ENCODE measurements at regions not wholly inside any gene's neighbourhood (a gene's known extent, or its start where the extent isn't known, plus 50 kb on each side); places are given as distances from the start of the nearest gene placed in this dataset.

- Mint-ChIP-seq H3K36me3 (ENCODE audit: low read depth) (no peaks in the 10 kb centered on the region), H3K9me3 (ENCODE audit: low read depth) (no peaks in the 10 kb centered on the region), H3K4me1 (ENCODE audit: low read depth) (no peaks in the 10 kb centered on the region), H3K4me3 (ENCODE audit: unreplicated experiment) (no peak overlapping the region), H3K27ac (ENCODE audit: unreplicated experiment) (no peak overlapping the region), H3K27me3 (ENCODE audit: low read depth) (peaks cover 3% of the 10 kb centered on the region)
- DNase-seq (ENCODE audit: low spot score), result no peak
- TF ChIP-seq CTCF (IDR thresholded peaks at IDR 0.05), result no peak
These were observed 54.2 kb upstream of the KAZN start for GRCh38 chr1:14544319-14544718.

GRCh38 chr1:14545422-14546025 lies 53.0 kb upstream of the KAZN start:
- Mint-ChIP-seq H3K4me3 (ENCODE audit: unreplicated experiment) (no peak overlapping the region), H3K9me3 (ENCODE audit: low read depth) (no peaks in the 10 kb centered on the region), H3K27ac (ENCODE audit: unreplicated experiment) (no peak overlapping the region), H3K4me1 (ENCODE audit: low read depth) (no peaks in the 10 kb centered on the region), H3K27me3 (ENCODE audit: low read depth) (peaks cover 5% of the 10 kb centered on the region), H3K36me3 (ENCODE audit: low read depth) (no peaks in the 10 kb centered on the region)
- TF ChIP-seq CTCF (IDR thresholded peaks at IDR 0.05), result no peak
- DNase-seq (ENCODE audit: low spot score), result no peak

DNA sequence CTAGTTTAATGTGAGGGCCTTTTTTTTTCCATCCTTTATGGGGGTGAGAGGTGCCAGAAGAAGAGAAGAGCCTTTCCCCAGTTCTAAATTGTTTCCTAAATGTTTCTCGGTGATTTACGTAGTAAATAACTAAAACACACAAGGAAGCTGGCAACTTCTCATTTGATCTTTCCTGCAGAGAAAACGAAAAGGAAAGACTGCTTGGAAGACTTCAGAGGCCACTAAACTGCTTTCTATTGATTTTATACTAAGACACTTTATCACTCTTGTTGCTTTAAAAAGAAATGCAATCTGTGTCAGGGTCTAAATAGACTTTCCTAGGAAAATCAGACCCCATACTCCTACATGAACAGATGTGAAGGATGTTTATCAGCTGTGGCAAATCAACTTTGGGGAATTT lies 52.1 kb upstream of the KAZN start:
- no peak for DNase-seq (ENCODE audit: low spot score)
- no peaks in the 10 kb centered on the region for H3K4me1 Mint-ChIP-seq (ENCODE audit: low read depth)
- no peak for TF ChIP-seq CTCF (IDR thresholded peaks at IDR 0.05)
- H3K27me3 Mint-ChIP-seq (ENCODE audit: low read depth), result peaks cover 3% of the 10 kb centered on the region
- H3K36me3 Mint-ChIP-seq (ENCODE audit: low read depth), result no peaks in the 10 kb centered on the region
- H3K9me3 Mint-ChIP-seq (ENCODE audit: low read depth), result no peaks in the 10 kb centered on the region
- no peak overlapping the region for H3K27ac Mint-ChIP-seq (ENCODE audit: unreplicated experiment)
- no peak overlapping the region for H3K4me3 Mint-ChIP-seq (ENCODE audit: unreplicated experiment)

Measured in chondrocyte (in vitro differentiated cells).